Kidney epithelial cell (primary cell): ENCODE measurements at regions not wholly inside any gene's neighbourhood (a gene's known extent, or its start where the extent isn't known, plus 50 kb on each side); places are given as distances from the start of the nearest gene placed in this dataset.

Experiments
- DNase-seq: peaks from one replicate; pipeline ENCODE4 v3.0.0-alpha.2; 2010; ENCODE audit warnings: low read depth
- H3K27me3 ChIP-seq: 2 replicates; pipeline ENCODE4 v1.6.0; 2011; ENCODE audit warnings: low read length; ENCODE audit not compliant: control insufficient read depth, insufficient read depth
- H3K36me3 ChIP-seq: 2 replicates; pipeline ENCODE4 v1.5.1; 2011; ENCODE audit warnings: low read length; ENCODE audit not compliant: control insufficient read depth, insufficient read depth
- H3K4me3 ChIP-seq: 2 replicates; pipeline ENCODE4 v1.5.1; 2011; ENCODE audit warnings: low read depth, mild to moderate bottlenecking, control low read depth, low read length
- TF ChIP-seq, protein P1 (sequence below): IDR thresholded peaks from 2 replicates; pipeline ENCODE4 v1.5.1; 2011; ENCODE audit warnings: mild to moderate bottlenecking, moderate library complexity, low read length, control low read depth, inconsistent platforms; ENCODE audit not compliant: insufficient read depth, poor library complexity, severe bottlenecking

DNA sequence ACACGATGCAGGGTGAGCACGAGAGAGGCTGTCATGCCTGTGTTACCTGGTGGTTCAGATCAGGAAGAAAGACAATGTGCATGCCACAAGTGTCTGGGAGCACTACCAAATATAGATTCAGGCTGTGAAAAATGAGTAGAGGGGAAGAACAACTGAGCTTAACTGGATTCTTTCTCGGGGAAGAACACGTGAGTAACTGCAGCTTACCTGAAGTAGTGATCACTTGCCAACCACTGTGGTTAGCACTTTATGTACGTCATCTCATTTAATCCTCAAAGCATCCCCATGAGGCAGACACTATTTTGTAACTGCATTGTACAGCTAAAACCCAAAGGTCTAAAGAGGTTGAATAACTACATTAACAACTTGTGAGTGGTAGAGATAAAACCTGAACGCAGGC, 746.2 kb downstream of the TUSC7 start:
- H3K36me3 ChIP-seq: no peaks in the 10 kb centered on the region
- DNase-seq: no peak
- TF ChIP-seq, protein P1, sequence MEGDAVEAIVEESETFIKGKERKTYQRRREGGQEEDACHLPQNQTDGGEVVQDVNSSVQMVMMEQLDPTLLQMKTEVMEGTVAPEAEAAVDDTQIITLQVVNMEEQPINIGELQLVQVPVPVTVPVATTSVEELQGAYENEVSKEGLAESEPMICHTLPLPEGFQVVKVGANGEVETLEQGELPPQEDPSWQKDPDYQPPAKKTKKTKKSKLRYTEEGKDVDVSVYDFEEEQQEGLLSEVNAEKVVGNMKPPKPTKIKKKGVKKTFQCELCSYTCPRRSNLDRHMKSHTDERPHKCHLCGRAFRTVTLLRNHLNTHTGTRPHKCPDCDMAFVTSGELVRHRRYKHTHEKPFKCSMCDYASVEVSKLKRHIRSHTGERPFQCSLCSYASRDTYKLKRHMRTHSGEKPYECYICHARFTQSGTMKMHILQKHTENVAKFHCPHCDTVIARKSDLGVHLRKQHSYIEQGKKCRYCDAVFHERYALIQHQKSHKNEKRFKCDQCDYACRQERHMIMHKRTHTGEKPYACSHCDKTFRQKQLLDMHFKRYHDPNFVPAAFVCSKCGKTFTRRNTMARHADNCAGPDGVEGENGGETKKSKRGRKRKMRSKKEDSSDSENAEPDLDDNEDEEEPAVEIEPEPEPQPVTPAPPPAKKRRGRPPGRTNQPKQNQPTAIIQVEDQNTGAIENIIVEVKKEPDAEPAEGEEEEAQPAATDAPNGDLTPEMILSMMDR: no peak
- H3K27me3 ChIP-seq: no peaks in the 10 kb centered on the region
- H3K4me3 ChIP-seq: no peak overlapping the region

GRCh38 chr3:117463276-117464115, 753.9 kb downstream of the TUSC7 start:
- H3K27me3 ChIP-seq: no peaks in the 10 kb centered on the region

DNA sequence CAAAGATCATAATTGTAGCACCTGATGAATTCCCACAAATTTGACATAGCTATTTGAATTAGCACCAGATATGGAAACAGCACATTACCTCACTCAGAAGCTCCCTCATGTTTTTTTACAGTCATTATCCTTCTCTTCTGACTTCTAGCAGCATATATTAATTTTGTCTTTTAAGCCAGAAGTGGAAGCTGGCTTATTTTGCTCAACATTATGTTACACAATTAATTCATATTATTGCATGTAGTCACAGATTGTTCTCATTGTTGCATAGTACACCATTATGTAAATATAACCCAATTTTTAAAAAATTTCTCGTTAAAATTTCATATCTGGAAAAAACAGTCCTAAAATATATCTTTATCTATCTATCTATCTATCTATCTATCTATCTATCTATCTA, 762.3 kb downstream of the TUSC7 start:
- H3K27me3 ChIP-seq: no peaks in the 10 kb centered on the region
- H3K36me3 ChIP-seq: no peaks in the 10 kb centered on the region
- DNase-seq: no peak
- H3K4me3 ChIP-seq: no peak overlapping the region
- TF ChIP-seq, protein P1: no peak

More at GRCh38 chr3:117463276-117464115, 753.9 kb downstream of the TUSC7 start:
- no peaks in the 10 kb centered on the region for H3K36me3 ChIP-seq
- H3K4me3 ChIP-seq: no peak overlapping the region
- TF ChIP-seq, protein P1: no peak
- no peak for DNase-seq

DNA sequence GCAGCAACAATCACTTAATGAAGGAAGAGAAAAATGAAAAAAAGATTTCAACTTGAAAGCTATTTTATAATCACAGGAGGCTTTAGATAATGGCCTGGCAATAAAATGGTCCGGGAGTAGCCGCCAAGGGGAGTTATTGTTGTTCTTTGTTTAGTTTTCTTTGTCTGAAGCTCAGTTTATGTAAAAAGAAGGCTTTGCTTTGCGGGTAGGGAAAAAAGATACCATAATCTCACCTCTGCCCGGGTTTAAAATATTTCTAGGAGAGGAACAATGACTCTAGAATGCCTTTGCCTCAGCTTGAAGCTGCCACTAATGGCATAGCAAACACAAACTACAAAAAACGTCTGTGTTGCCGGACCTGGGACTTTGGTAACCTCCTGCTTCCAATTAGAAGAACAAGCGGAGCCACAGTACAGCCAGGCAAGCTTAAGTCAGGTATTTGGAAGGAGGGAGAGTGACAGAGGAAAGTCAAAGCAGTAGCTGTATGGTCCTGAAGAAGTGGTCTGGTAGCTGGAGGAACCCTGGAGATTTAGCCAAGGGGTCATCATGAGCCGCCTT, 764.5 kb downstream of the TUSC7 start:
- Histone ChIP-seq H3K27me3 (no peaks in the 10 kb centered on the region), H3K4me3 (no peak overlapping the region), H3K36me3 (no peaks in the 10 kb centered on the region)
- TF ChIP-seq, protein P1: no peak
- no peak for DNase-seq

- no peak for DNase-seq
- Histone ChIP-seq H3K4me3 (no peak overlapping the region), H3K27me3 (no peaks in the 10 kb centered on the region), H3K36me3 (no peaks in the 10 kb centered on the region)
- TF ChIP-seq, protein P1: no peak
Observed at GRCh38 chr3:117476572-117476971, 767.0 kb downstream of the TUSC7 start.
